HG02973 (cell line): ENCODE measurements at regions not wholly inside any gene's neighbourhood (a gene's known extent, or its start where the extent isn't known, plus 50 kb on each side); places are given as distances from the start of the nearest gene placed in this dataset.

Experiments
- ATAC-seq: cut with Tn5 transposase; IDR thresholded peaks from one replicate; pipeline ENCODE4 v1.9.1; 2021; ENCODE audit warnings: moderate library complexity; ENCODE audit not compliant: unreplicated experiment

GRCh38 chr11:13907678-13908077 lies 54.8 kb upstream of the SPON1 start:
- no peak for ATAC-seq

DNA sequence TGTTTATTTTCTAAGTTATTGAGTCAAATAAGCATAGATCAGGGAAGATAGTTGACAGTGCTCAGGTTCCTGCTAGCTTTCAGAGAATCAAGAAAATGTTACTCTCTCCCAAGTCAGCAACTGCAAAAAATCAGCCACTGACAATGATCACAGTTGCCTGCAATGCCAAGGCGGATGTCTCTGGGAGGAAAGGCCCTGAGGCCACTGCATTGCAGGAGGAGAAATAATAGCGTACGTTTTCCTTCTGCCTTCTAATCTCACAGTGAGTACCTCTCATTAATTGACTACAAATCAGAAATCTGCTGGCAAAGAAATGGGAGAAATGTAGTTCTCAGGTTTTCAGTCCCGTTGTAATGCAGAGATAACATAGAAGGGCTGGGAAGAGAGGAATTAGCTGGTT lies 54.0 kb upstream of the SPON1 start:
- ATAC-seq, result no peak
